ENCODE measurements at regions not wholly inside any gene's neighbourhood (a gene's known extent, or its start where the extent isn't known, plus 50 kb on each side); places are given as distances from the start of the nearest gene placed in this dataset.

GRCh38 chr2:221203125-221203524, 369.0 kb downstream of the EPHA4 start:
- TF ChIP-seq CTCF (IDR thresholded peaks at IDR 0.05; ENCODE audit: low read depth, low read length, poor library complexity, severe bottlenecking) (no peak), EZH2phosphoT487 (IDR thresholded peaks at IDR 0.05; ENCODE audit: borderline replicate concordance, low read length) (no peak)
